Ramos (cell line): ENCODE measurements at regions not wholly inside any gene's neighbourhood (a gene's known extent, or its start where the extent isn't known, plus 50 kb on each side); places are given as distances from the start of the nearest gene placed in this dataset.
"Not testable (repeated sequence)": the region's sequence is repeated elsewhere in the genome, so short reads cannot be mapped to it uniquely, and the experiment has no call there.

ENCODE experiments used
- in situ Hi-C: fragments of 300-500 bp; cut with MboI; formaldehyde crosslinking; loops from one replicate; pipeline ENCODE4 v1.14.3; 2022; ENCODE audit warnings: low sequenced_read_pairs; ENCODE audit not compliant: unreplicated experiment

DNA sequence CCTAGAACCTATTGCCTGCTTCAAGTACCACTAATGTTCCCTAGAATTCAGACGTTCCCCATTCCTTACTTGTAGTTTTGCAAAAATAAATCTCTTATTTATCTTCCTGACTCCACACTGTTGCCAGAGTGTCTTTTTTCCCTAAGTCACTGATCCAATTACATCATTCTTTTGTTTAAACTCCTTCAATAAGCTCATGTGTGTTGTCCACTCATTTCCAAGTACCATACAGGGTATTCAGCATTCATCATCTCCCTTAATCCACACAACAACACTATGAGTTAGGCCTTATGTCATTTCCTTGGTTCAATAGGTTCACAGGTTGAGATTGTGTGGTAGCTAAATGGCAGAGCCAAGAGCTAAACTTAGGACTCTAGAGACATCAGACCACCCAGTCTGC, 119.9 kb upstream of the RHOBTB1 start:
- in situ Hi-C loops, result no loop called here

GRCh38 chr10:61063034-61063433, 119.0 kb upstream of the RHOBTB1 start:
- in situ Hi-C loops, result no loop called here

GRCh38 chr10:61061923-61062504, 118.0 kb upstream of the RHOBTB1 start:
- in situ Hi-C loops, result no loop called here

- in situ Hi-C loops, result no loop called here
Observed at GRCh38 chr10:61059636-61060035, 115.7 kb upstream of the RHOBTB1 start.

GRCh38 chr10:61052469-61053205, 108.7 kb upstream of the RHOBTB1 start:
- in situ Hi-C loops, result no loop called here

- in situ Hi-C loops, result no loop called here
Observed at GRCh38 chr10:61051344-61051743, 107.4 kb upstream of the RHOBTB1 start.

DNA sequence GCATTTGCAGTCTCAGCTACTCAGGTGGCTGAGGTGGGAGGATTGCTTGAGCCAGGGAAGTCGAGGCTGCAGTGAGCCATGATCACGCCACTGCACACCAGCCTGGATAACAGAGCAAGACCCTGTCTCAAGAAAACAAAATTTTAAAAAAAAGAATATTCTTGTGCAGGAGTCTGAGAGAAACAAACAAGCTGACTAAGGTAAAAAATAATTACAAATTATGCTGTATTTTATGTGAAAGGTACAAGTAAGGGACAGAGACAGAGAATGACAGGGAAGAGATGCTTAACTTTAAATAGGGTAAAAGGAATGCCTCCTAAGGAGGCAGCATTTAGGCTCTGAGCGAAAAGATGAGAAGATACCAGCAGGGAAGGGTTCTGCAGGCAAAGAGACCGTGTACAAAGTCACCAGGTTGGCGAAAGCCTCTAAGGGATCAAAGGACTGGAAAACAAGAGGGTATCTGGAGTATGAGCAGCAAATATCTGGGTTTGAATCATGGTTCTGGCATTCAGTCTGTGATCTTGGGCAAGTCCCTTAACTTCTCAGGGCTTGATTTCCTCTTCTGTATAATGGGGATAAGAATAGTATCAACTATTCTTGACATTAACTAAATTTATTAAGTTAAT, 106.2 kb upstream of the RHOBTB1 start:
- in situ Hi-C loops, result no loop called here

GRCh38 chr10:61049386-61049785, 105.4 kb upstream of the RHOBTB1 start:
- in situ Hi-C loops, result no loop called here

- in situ Hi-C loops, result no loop called here
Observed at GRCh38 chr10:61047788-61048560, 104.0 kb upstream of the RHOBTB1 start.

DNA sequence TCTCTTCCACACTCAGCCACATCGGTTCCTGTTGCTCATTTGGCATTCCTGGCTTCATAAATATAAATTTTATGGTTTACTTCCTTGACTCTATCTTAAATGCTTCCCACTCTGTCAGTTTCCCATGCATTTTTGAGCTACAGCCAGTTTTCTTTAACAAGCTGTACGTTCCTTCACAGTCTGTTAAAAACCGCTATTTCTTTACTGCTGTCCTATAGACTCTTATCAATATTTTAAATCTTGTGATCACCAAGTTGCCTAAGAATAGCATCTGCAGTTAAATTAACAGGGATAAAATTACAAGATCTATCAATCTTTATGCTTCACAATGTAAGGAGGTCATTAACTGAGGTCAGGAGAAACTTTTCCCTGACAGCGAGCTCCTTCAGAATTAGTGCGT, 103.1 kb upstream of the RHOBTB1 start:
- in situ Hi-C loops, result no loop called here

- in situ Hi-C loops, result not testable (repeated sequence)
Observed at GRCh38 chr10:61045480-61045879, 101.5 kb upstream of the RHOBTB1 start.

- in situ Hi-C loops, result no loop called here
Observed at GRCh38 chr10:61042533-61042932, 98.5 kb upstream of the RHOBTB1 start.

- in situ Hi-C loops, result no loop called here
Observed at GRCh38 chr10:61040399-61041016, 96.5 kb upstream of the RHOBTB1 start.

DNA sequence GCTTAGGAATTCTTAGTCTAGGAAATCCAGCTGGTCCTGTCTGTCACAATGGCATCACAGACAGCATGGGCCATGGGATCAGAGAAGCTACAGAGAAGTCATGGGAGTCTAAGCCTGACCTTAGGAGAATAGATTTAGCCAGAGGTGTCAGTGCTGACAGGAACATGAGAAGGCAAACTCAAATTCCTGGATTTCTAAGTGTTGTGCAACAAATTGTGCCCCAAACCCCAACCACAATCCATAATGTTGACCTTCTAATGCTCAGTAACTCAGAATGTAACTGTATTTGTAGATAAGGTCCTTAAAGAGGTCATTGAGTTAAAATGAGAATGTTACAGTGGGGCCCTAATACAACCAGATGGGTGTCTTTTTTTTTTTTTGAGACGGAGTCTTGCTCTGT, 95.9 kb upstream of the RHOBTB1 start:
- in situ Hi-C loops, result no loop called here

DNA sequence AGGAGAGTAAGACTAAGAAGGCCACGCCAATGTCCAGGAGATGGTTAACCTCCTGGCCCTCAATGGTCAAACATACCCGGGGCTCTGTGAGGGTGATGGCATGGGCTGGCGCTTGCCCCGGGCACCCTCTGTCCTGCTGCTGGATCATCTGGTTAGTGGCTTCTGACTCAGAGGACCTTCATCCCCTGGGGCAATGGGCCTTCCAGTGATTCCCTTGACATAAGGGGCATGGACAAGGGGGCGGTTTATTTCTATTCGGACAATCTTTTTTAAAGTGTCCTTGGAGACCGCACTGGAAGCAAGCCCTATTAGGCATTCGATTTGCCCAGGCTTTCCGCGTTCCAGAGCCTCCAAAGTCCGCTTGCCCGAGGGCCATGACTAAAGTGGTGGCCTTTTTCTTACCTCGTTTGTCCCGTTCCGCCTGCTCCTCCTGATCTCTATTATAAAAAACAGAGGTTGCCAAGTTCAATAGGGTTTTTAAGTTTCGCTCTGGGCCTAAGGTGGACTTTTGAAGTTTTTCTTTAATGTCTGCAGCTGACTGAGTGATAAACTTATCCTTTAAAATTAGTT, 93.4 kb upstream of the RHOBTB1 start:
- in situ Hi-C loops, result not testable (repeated sequence)

- in situ Hi-C loops, result not testable (repeated sequence)
Observed at GRCh38 chr10:61036148-61036547, 92.2 kb upstream of the RHOBTB1 start.

GRCh38 chr10:61031341-61031740, 87.4 kb upstream of the RHOBTB1 start:
- in situ Hi-C loops, result no loop called here

GRCh38 chr10:61029411-61029810, 85.4 kb upstream of the RHOBTB1 start:
- in situ Hi-C loops, result no loop called here

- in situ Hi-C loops, result no loop called here
Observed at GRCh38 chr10:61028861-61029361, 84.9 kb upstream of the RHOBTB1 start.

GRCh38 chr10:61024856-61025201, 80.8 kb upstream of the RHOBTB1 start:
- in situ Hi-C loops, result no loop called here
